ENCODE measurements at regions not wholly inside any gene's neighbourhood (a gene's known extent, or its start where the extent isn't known, plus 50 kb on each side); places are given as distances from the start of the nearest gene placed in this dataset.

GRCh38 chr2:16031058-16031847 lies 90.9 kb downstream of the MYCN start:
- TF ChIP-seq POLR2A (IDR thresholded peaks at IDR 0.05) (no peak), CTCF (IDR thresholded peaks at IDR 0.05 in 8 of 11, conservative IDR thresholded peaks at IDR 0.05 in 3 of 11) (no peak)
